Prostate gland (tissue), 2 donors: ENCODE measurements at regions not wholly inside any gene's neighbourhood (a gene's known extent, or its start where the extent isn't known, plus 50 kb on each side); places are given as distances from the start of the nearest gene placed in this dataset.
A peak's percentile ranks its signal among the peaks of the same experiment; 100 is the strongest.

ENCODE experiments used
- DNase-seq: peaks from one replicate; pipeline ENCODE4 v3.0.0-alpha.2; 2019; ENCODE audit warnings: low spot score
- H3K27ac ChIP-seq, 2 donors: fragments of 200-600 bp; sonication (generic); 2 replicates each; pipeline ENCODE4 v1.5.1; 2017 to 2019
- H3K27me3 ChIP-seq: fragments of 200-600 bp; sonication (generic); replicated peaks from 2 replicates; pipeline ENCODE4 v1.5.1; 2019; ENCODE audit not compliant: insufficient read depth
- H3K36me3 ChIP-seq, 2 donors: fragments of 200-600 bp; sonication (generic); 1 replicate in 1 of 2; 2 replicates in 1 of 2; pipeline versions ENCODE4 v1.5.1 to v1.8.1; 2017 to 2019
- H3K4me1 ChIP-seq: fragments of 200-600 bp; sonication (generic); replicated peaks from 2 replicates; pipeline ENCODE4 v1.5.1; 2019
- H3K4me3 ChIP-seq, 2 donors: fragments of 200-600 bp; sonication (generic); 2 replicates each; pipeline ENCODE4 v1.5.1; 2017 to 2019
- H3K9me3 ChIP-seq: fragments of 200-600 bp; sonication (generic); 2 replicates; pipeline ENCODE4 v1.5.1; 2017
- CTCF ChIP-seq, 4 experiments: fragments of 200-600 bp in 2 of 4; fragments of 450-650 bp in 2 of 4; sonication (generic) in 2 of 4; IDR thresholded peaks; 1 replicate in 3 of 4; 2 replicates in 1 of 4; pipeline ENCODE4 v1.5.1; 2016 to 2019; ENCODE audit warnings: antibody characterized with exemption in 4 of 4, mild to moderate bottlenecking in 2 of 4, moderate library complexity in 2 of 4
- POLR2A ChIP-seq: fragments of 450-650 bp; IDR thresholded peaks from one replicate; pipeline ENCODE4 v1.6.1; 2016; ENCODE audit warnings: antibody characterized with exemption, mild to moderate bottlenecking
- POLR2AphosphoS5 ChIP-seq: sonication (generic); formaldehyde crosslinking; IDR thresholded peaks from one replicate; pipeline ENCODE4 v1.6.1; 2017; ENCODE audit warnings: antibody characterized with exemption
- WGBS: methylation state at CpG from one replicate; pipeline ENCODE4 v1.1.5; 2018; 5-methylcytosine and 5-hydroxymethylcytosine counted together
- intact Hi-C: fragments of 100-400 bp; cut with DNase I; formaldehyde crosslinking; loops from one replicate; pipeline ENCODE4 v1.14.2; 2022

GRCh38 chr5:81851481-81852178 lies 100.7 kb upstream of the SSBP2 start:
- under 1% methylated on average over 30 of the region's 31 CpGs for WGBS
- DNase-seq: peak; percentile 94
- peak overlapping the region; percentile 32 to 36 for H3K4me3 ChIP-seq
- TF ChIP-seq POLR2A (peak; percentile 29), CTCF (IDR thresholded peaks at IDR 0.05) (peak in 2 of 4 experiments; percentile 29 to 31), POLR2AphosphoS5 (peak; percentile 90)
- H3K9me3 ChIP-seq: no peaks in the 10 kb centered on the region
- peak overlapping the region; percentile 75 to 82 for H3K27ac ChIP-seq
- no peaks in the 10 kb centered on the region for H3K36me3 ChIP-seq
- intact Hi-C loops: loop anchor here (1.0 to 5.0 kb wide), 6 partner anchors 64 to 424 kb away; partner anchors contain the start of genes ATG10 and SSBP2
- no peaks in the 10 kb centered on the region for H3K4me1 ChIP-seq
- H3K27me3 ChIP-seq: no peaks in the 10 kb centered on the region

GRCh38 chr5:81850501-81851357 lies 99.8 kb upstream of the SSBP2 start:
- TF ChIP-seq CTCF (IDR thresholded peaks at IDR 0.05) (no peak), POLR2AphosphoS5 (no peak), POLR2A (no peak)
- no peaks in the 10 kb centered on the region for H3K9me3 ChIP-seq
- intact Hi-C loops: loop anchor here (1.0 to 5.0 kb wide), 5 partner anchors 63 to 423 kb away; partner anchors contain the start of gene SSBP2
- H3K27me3 ChIP-seq: no peaks in the 10 kb centered on the region
- H3K27ac ChIP-seq: peak overlapping the region; percentile 75 to 82
- H3K4me1 ChIP-seq: no peaks in the 10 kb centered on the region
- peak overlapping the region in 1 of 2 donors; percentile 36 for H3K4me3 ChIP-seq
- DNase-seq: no peak
- WGBS: 51% methylated on average over 6 of the region's 6 CpGs
- no peaks in the 10 kb centered on the region for H3K36me3 ChIP-seq

GRCh38 chr5:81849770-81850367 lies 99.0 kb upstream of the SSBP2 start:
- 77% methylated on average over 4 of the region's 4 CpGs for WGBS
- no peaks in the 10 kb centered on the region for H3K36me3 ChIP-seq
- no peaks in the 10 kb centered on the region for H3K4me1 ChIP-seq
- no peak overlapping the region for H3K27ac ChIP-seq
- DNase-seq: no peak
- no peaks in the 10 kb centered on the region for H3K9me3 ChIP-seq
- H3K4me3 ChIP-seq: no peak overlapping the region
- H3K27me3 ChIP-seq: no peaks in the 10 kb centered on the region
- TF ChIP-seq POLR2AphosphoS5: no peak
- TF ChIP-seq POLR2A: no peak
- TF ChIP-seq CTCF (IDR thresholded peaks at IDR 0.05): no peak
- intact Hi-C loops: loop anchor here (2.0 to 5.0 kb wide), 3 partner anchors 315 to 423 kb away; no protein-coding TSS in a partner anchor

- DNase-seq: no peak
- Histone ChIP-seq H3K9me3 (no peaks in the 10 kb centered on the region), H3K27ac (no peak overlapping the region), H3K27me3 (no peaks in the 10 kb centered on the region), H3K4me1 (no peaks in the 10 kb centered on the region), H3K4me3 (no peak overlapping the region), H3K36me3 (no peaks in the 10 kb centered on the region)
- WGBS: 29% methylated on average over 1 of the region's 1 CpG
- intact Hi-C loops: no loop called here
- no peak for TF ChIP-seq CTCF (IDR thresholded peaks at IDR 0.05)
- no peak for TF ChIP-seq POLR2A
- no peak for TF ChIP-seq POLR2AphosphoS5
Observed at GRCh38 chr5:81848362-81848880, 97.5 kb upstream of the SSBP2 start.
